ENCODE measurements at regions not wholly inside any gene's neighbourhood (a gene's known extent, or its start where the extent isn't known, plus 50 kb on each side); places are given as distances from the start of the nearest gene placed in this dataset.
A peak's percentile ranks its signal among the peaks of the same experiment; 100 is the strongest.

DNA sequence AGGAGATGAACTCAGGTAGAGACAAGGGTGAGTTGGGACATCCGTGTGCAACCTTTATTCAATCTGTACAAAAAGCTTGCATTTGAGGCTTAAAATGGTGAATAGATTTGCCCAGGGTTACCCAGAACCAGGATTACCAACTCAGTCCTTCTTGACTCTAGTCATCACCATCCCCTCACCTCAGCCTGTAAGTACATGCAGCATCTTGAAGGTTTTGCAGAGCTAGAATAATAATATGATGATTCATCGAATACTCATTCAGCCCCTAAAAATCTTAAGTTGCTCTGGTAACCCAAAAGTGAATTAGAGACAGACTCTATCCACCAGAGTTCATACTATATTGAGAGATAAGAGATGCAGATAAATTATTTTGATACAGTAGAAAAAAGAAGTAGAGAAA is 90.3 kb downstream of the NKX2-1 start:
- Histone ChIP-seq H3K27me3 (ENCODE audit: control insufficient read depth, insufficient read depth, low read length) (no peaks in the 10 kb centered on the region), H2BK5ac (ENCODE audit: low read depth, low read length, poor library complexity, severe bottlenecking) (no peak overlapping the region), H4K5ac (ENCODE audit: low read depth, low read length) (no peak overlapping the region), H3K36me3 (ENCODE audit: control insufficient read depth, insufficient read depth, low read length) (no peaks in the 10 kb centered on the region), H4K20me1 (ENCODE audit: insufficient read depth, low read length) (no peaks in the 10 kb centered on the region), H3K4ac (ENCODE audit: low read depth, low read length) (no peak overlapping the region), H3K9me3 (ENCODE audit: control insufficient read depth, insufficient read depth, low read length) (no peaks in the 10 kb centered on the region), H2BK120ac (ENCODE audit: low read depth, low read length) (no peak overlapping the region), H3K9ac (ENCODE audit: low read depth, low read length) (no peak overlapping the region), H3K18ac (ENCODE audit: low read depth, low read length) (no peak overlapping the region), H3K4me2 (ENCODE audit: low read depth, low read length) (no peak overlapping the region), H3K14ac (replicated peaks; ENCODE audit: low read depth, low read length) (no peak overlapping the region), H3K23ac (ENCODE audit: low read depth, low read length) (no peak overlapping the region), H3K9me1 (ENCODE audit: insufficient read depth, low read length) (no peaks in the 10 kb centered on the region), H2AK5ac (ENCODE audit: low read depth, low read length) (no peak overlapping the region), H3K4me3 (ENCODE audit: insufficient read depth, low read depth, low read length) (no peak overlapping the region), H2BK20ac (ENCODE audit: low read depth, low read length) (no peak overlapping the region), H3K56ac (ENCODE audit: extremely low read depth, insufficient read depth, low read length) (no peak overlapping the region), H2AFZ (replicated peaks; ENCODE audit: low read length, poor library complexity) (no peak overlapping the region), H3K27ac (ENCODE audit: insufficient read depth, low read length) (no peak overlapping the region), H4K8ac (ENCODE audit: low read depth in 2 of 2, low read length in 2 of 2) (no peak overlapping the region), H3K4me1 (ENCODE audit: control insufficient read depth, insufficient read depth, low read length) (no peaks in the 10 kb centered on the region), H2AK9ac (replicated peaks; ENCODE audit: low read depth, low read length, poor library complexity) (no peak overlapping the region), H2BK15ac (ENCODE audit: low read depth, low read length) (no peak overlapping the region), H4K91ac (ENCODE audit: insufficient read depth, low read depth, low read length) (no peak overlapping the region), H3K79me1 (ENCODE audit: low read depth in 1 of 2, low read length in 2 of 2) (no peaks in the 10 kb centered on the region)
- peak; percentile 45 for TF ChIP-seq MAFK (IDR thresholded peaks at IDR 0.05; ENCODE audit: low read depth, low read length)
- no peak for TF ChIP-seq MAZ (IDR thresholded peaks at IDR 0.05; ENCODE audit: borderline replicate concordance, low read depth, low read length)
- ATAC-seq (ENCODE audit: low read depth) (no peak), DNase-seq (no peak)
- in situ Hi-C loops (cut with MboI; ENCODE audit: low sequenced_read_pairs) (no loop called here), intact Hi-C loops (cut with micrococcal nuclease) (no loop called here), dilution Hi-C loops (cut with HindIII; ENCODE audit: low sequenced_read_pairs, unreplicated experiment) (no loop called here)
- ChIA-PET CTCF (no interaction called here), POLR2A (ENCODE audit: unreplicated experiment) (no interaction called here)
- WGBS, 2 experiments (ENCODE audit: extremely low coverage in 2 of 2, insufficient read length in 1 of 2): no CpG with 5 or more reads among the region's 2 CpGs
- no TSS peak for BruUV-seq (replicated peaks)
